BJ (cell line): ENCODE measurements at regions not wholly inside any gene's neighbourhood (a gene's known extent, or its start where the extent isn't known, plus 50 kb on each side); places are given as distances from the start of the nearest gene placed in this dataset.

Experiments
- CTCF ChIA-PET: fragments of 350-600 bp; formaldehyde crosslinking; extraction: SDS; loops from one replicate; lab custom pipeline; 2021; ENCODE audit warnings: antibody characterized with exemption, inconsistent platforms; lab: Yijun Ruan, JAX
- POLR2A ChIA-PET: fragments of 300-600 bp; sonication (Branson Sonifier 250); formaldehyde crosslinking; extraction: SDS; loops from one replicate; lab custom pipeline; 2021; ENCODE audit warnings: antibody characterized with exemption; lab: Charles Lee
- DNase-seq: peaks from one replicate; pipeline ENCODE4 v3.0.0-alpha.2; 2011; ENCODE audit warnings: low read depth
- H3K27me3 ChIP-seq: 2 replicates; pipeline ENCODE4 v1.6.0; 2011; ENCODE audit warnings: low read length; ENCODE audit not compliant: control insufficient read depth, insufficient read depth
- H3K36me3 ChIP-seq: 2 replicates; pipeline ENCODE4 v1.5.1; 2011; ENCODE audit warnings: low read length; ENCODE audit not compliant: control insufficient read depth, insufficient read depth
- H3K4me3 ChIP-seq: 2 replicates; pipeline ENCODE4 v1.5.1; 2011; ENCODE audit warnings: low read depth, mild to moderate bottlenecking, control low read depth, low read length
- TF ChIP-seq, protein P1 (sequence below): IDR thresholded peaks from 2 replicates; pipeline ENCODE4 v1.5.1; 2011; ENCODE audit warnings: low read depth, mild to moderate bottlenecking, control low read depth, inconsistent platforms, low read length, moderate library complexity; ENCODE audit not compliant: insufficient read depth

DNA sequence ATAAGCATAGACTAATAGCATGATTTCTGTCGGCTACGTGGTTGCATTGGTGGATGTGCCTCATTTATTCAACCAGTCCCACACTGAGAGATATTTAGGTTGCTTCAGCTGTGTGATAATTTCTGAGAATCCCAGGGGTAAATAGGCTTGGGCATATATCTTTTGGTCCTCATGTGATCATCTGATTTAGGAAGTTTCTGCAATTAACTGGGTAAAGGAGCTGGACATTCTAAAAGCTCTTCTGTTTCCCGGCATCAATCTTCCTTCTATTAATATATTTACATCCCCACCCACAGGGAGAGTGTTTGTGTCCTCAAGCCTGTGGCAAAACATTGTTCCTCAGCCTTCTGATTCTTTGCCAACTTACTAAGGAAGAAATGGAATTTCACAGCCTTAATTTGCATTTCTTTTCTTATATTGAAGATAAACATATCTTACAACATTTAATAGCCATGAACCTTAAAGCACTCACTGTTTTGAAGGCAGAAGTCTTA lies 431.6 kb downstream of the RFC3 start:
- Histone ChIP-seq H3K36me3 (no peaks in the 10 kb centered on the region), H3K4me3 (no peak overlapping the region), H3K27me3 (no peaks in the 10 kb centered on the region)
- TF ChIP-seq, protein P1, sequence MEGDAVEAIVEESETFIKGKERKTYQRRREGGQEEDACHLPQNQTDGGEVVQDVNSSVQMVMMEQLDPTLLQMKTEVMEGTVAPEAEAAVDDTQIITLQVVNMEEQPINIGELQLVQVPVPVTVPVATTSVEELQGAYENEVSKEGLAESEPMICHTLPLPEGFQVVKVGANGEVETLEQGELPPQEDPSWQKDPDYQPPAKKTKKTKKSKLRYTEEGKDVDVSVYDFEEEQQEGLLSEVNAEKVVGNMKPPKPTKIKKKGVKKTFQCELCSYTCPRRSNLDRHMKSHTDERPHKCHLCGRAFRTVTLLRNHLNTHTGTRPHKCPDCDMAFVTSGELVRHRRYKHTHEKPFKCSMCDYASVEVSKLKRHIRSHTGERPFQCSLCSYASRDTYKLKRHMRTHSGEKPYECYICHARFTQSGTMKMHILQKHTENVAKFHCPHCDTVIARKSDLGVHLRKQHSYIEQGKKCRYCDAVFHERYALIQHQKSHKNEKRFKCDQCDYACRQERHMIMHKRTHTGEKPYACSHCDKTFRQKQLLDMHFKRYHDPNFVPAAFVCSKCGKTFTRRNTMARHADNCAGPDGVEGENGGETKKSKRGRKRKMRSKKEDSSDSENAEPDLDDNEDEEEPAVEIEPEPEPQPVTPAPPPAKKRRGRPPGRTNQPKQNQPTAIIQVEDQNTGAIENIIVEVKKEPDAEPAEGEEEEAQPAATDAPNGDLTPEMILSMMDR, result no peak
- ChIA-PET POLR2A (no interaction called here), CTCF (no interaction called here)
- DNase-seq, result no peak

DNA sequence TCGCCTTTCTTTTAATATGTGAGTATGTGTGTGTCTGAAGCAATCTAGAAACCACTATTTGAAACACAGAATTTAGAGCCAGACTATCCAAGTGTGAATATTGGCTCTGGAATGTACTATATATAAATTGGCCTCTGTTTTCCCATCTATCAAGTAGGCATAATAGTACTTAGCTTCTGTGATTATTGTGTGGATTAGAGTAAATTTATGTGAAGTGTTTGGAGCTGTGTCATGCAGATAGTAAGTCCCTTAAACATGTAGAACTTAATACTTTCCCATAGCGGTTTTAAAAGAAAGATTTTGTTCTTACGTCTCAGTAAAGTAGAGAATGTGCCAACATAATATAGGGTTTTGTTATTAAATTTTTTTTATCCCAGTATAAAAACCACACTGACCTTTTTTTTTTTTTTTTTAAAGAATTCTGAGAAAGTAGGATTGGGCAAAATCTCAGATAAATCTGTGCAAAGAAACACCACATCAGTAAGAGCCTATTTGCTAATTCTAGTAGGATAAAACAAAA lies 432.3 kb downstream of the RFC3 start:
- no peak overlapping the region for H3K4me3 ChIP-seq
- H3K27me3 ChIP-seq, result no peaks in the 10 kb centered on the region
- no peaks in the 10 kb centered on the region for H3K36me3 ChIP-seq
- TF ChIP-seq, protein P1, result no peak
- POLR2A ChIA-PET, result no interaction called here
- CTCF ChIA-PET, result no interaction called here
- no peak for DNase-seq

DNA sequence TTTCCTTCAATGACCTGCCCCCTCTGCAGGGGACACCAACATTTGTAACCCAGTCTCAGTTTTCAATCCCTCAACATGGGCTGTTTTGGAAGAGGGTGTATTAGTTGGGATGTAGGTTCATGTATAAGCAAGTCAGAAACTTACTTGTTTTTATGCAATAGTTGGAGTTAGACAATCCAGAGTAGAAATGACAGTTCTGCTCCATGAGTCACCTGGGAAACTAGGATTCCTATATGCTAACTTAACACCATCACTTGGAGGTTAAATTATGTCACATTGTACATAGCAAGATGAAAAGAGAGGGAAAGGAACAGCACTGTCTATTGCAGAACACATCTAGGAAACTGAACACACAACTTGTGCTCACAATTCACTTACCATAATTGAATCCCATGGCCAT lies 436.4 kb downstream of the RFC3 start:
- TF ChIP-seq, protein P1, result no peak
- H3K27me3 ChIP-seq, result no peaks in the 10 kb centered on the region
- CTCF ChIA-PET, result no interaction called here
- POLR2A ChIA-PET, result no interaction called here
- no peak overlapping the region for H3K4me3 ChIP-seq
- no peaks in the 10 kb centered on the region for H3K36me3 ChIP-seq
- no peak for DNase-seq

DNA sequence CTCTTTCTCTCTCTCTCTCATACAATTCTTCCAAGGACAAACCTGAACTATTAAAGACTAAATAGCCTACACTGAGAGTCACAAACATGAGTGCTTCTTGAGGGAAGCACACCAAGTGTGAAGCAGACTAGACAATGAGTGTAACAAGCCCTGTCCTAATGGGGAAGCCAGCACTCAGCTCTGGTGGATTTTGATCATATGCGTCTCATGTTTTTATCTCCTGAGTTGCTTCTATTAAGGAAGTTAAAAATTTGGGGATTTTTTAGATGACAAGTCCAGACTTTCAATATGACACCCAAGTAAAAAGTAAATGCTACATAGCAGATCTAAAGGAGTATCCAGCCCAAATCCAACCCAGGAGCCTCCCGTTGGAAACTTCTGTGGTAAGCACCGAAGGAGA lies 437.8 kb downstream of the RFC3 start:
- H3K4me3 ChIP-seq, result no peak overlapping the region
- no peaks in the 10 kb centered on the region for H3K27me3 ChIP-seq
- TF ChIP-seq, protein P1, result no peak
- POLR2A ChIA-PET, result no interaction called here
- no peak for DNase-seq
- no peaks in the 10 kb centered on the region for H3K36me3 ChIP-seq
- CTCF ChIA-PET, result no interaction called here

DNA sequence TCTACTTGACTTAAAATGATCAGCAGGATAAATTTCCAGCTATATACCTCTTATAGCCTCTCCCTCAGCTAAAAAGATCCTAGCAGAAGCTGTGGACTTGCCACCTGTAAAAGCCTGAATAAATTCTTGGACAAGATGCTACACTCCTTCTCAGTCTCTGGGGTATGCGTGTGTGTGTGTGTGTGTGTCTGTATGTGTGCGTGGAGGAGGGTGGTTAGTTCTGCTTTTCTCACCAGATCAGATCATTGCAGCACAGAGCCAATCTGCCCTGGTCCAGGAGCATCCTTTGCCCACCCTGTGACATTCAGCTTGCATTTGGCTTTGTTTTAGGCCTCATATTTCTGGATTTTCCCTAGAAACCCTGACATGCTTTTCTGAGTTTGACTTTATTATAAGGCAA lies 438.3 kb downstream of the RFC3 start:
- no peak for DNase-seq
- ChIA-PET CTCF (no interaction called here), POLR2A (no interaction called here)
- no peaks in the 10 kb centered on the region for H3K27me3 ChIP-seq
- TF ChIP-seq, protein P1, result no peak
- H3K36me3 ChIP-seq, result no peaks in the 10 kb centered on the region
- no peak overlapping the region for H3K4me3 ChIP-seq
